SU-DHL-6 (cell line): ENCODE measurements at regions not wholly inside any gene's neighbourhood (a gene's known extent, or its start where the extent isn't known, plus 50 kb on each side); places are given as distances from the start of the nearest gene placed in this dataset.

Source experiments
- H2AFZ ChIP-seq: fragments of 200-600 bp; sonication (generic); 2 replicates; pipeline ENCODE4 v1.6.1; 2014; ENCODE audit warnings: low read depth, mild to moderate bottlenecking, moderate library complexity, mixed read lengths, antibody characterized with exemption, low read length; ENCODE audit not compliant: severe bottlenecking
- H3F3A ChIP-seq: fragments of 200-600 bp; shearing (Covaris generic); 2 replicates; pipeline ENCODE4 v1.6.0; 2016; ENCODE audit warnings: antibody characterized with exemption, mild to moderate bottlenecking; ENCODE audit not compliant: insufficient read depth
- H3K27ac ChIP-seq: fragments of 200-600 bp; sonication (generic); 2 replicates; pipeline ENCODE4 v1.5.1; 2016; ENCODE audit warnings: low read depth, mild to moderate bottlenecking, low read length, moderate library complexity, mixed read lengths
- H3K27me3 ChIP-seq: fragments of 200-600 bp; sonication (generic), shearing (Covaris generic); 2 replicates; pipeline ENCODE4 v1.6.0; 2014; ENCODE audit warnings: mild to moderate bottlenecking, low read length
- H3K36me3 ChIP-seq: fragments of 200-600 bp; sonication (generic); 2 replicates; pipeline ENCODE4 v1.6.1; 2014; ENCODE audit warnings: mild to moderate bottlenecking, low read length, mixed read lengths
- H3K4me2 ChIP-seq: fragments of 300-600, 200-600 bp; shearing (Covaris generic), sonication (generic); 2 replicates; pipeline ENCODE4 v1.6.0; 2014; ENCODE audit warnings: low read length, low read depth, mild to moderate bottlenecking; ENCODE audit not compliant: poor library complexity, severe bottlenecking
- H3K4me3 ChIP-seq: fragments of 200-600 bp; sonication (generic); 2 replicates; pipeline ENCODE4 v1.5.1; 2014; ENCODE audit warnings: antibody characterized with exemption, low read length, mild to moderate bottlenecking, mixed read lengths; ENCODE audit not compliant: insufficient read depth, poor library complexity, severe bottlenecking
- H3K79me2 ChIP-seq: fragments of 200-600 bp; sonication (generic); 2 replicates; pipeline ENCODE4 v1.6.1; 2014; ENCODE audit warnings: mild to moderate bottlenecking, low read length, moderate library complexity; ENCODE audit not compliant: insufficient read depth
- H3K9ac ChIP-seq: fragments of 200-600 bp; sonication (generic); 2 replicates; pipeline ENCODE4 v1.7.0; 2014; ENCODE audit warnings: mild to moderate bottlenecking, low read length
- H3K9me2 ChIP-seq: fragments of 200-600 bp; sonication (generic); replicated peaks from 2 replicates; pipeline ENCODE4 v1.6.1; 2014; ENCODE audit warnings: low read length; ENCODE audit not compliant: insufficient read depth
- H3K9me3 ChIP-seq: fragments of 200-600 bp; sonication (generic); 2 replicates; pipeline ENCODE4 v1.6.1; 2014; ENCODE audit warnings: low read length, mixed read lengths; ENCODE audit not compliant: insufficient read depth
- H4K20me1 ChIP-seq: fragments of 200-600 bp; sonication (generic); 2 replicates; pipeline ENCODE4 v1.6.1; 2014; ENCODE audit warnings: low read depth, mild to moderate bottlenecking, antibody characterized with exemption, low read length, moderate library complexity, mixed read lengths
- EZH2phosphoT487 ChIP-seq: fragments of 200-600 bp; sonication (generic), shearing (Covaris generic); conservative IDR thresholded peaks from 2 replicates; pipeline ENCODE4 v1.6.1; 2018; ENCODE audit warnings: mild to moderate bottlenecking, antibody characterized with exemption, low read length, moderate library complexity, mixed read lengths
- TF ChIP-seq, protein P1 (sequence below): fragments of 200-600 bp; sonication (generic); IDR thresholded peaks from one replicate; pipeline ENCODE4 v1.5.1; 2017; ENCODE audit warnings: antibody characterized with exemption, mild to moderate bottlenecking, low read length, moderate library complexity; ENCODE audit not compliant: insufficient read depth, poor library complexity, severe bottlenecking

DNA sequence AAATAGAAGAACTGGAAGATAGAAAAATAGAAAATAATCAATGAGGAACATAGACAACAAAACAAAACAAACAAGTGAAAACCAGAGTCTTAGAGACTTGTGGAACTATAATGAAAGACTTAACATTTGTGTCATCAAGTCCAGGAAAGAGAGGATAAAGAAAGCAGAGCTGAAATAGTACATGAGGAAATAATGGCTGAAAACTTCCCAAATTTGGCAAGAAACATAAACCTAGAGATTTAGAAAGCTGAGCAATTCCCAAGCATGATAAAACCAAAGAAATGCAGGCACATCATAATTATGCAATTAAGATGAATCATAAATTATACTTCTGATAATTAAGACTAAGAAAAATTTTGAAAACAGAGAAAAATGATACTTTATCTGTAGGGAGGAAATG, 614.5 kb downstream of the ETS1 start:
- no peaks in the 10 kb centered on the region for H3K9me2 ChIP-seq
- no peaks in the 10 kb centered on the region for H3F3A ChIP-seq
- no peaks in the 10 kb centered on the region for H3K9me3 ChIP-seq
- no peak overlapping the region for H3K4me2 ChIP-seq
- no peak overlapping the region for H3K27ac ChIP-seq
- H3K4me3 ChIP-seq, result no peak overlapping the region
- no peaks in the 10 kb centered on the region for H3K27me3 ChIP-seq
- TF ChIP-seq EZH2phosphoT487, result no peak
- TF ChIP-seq, protein P1, sequence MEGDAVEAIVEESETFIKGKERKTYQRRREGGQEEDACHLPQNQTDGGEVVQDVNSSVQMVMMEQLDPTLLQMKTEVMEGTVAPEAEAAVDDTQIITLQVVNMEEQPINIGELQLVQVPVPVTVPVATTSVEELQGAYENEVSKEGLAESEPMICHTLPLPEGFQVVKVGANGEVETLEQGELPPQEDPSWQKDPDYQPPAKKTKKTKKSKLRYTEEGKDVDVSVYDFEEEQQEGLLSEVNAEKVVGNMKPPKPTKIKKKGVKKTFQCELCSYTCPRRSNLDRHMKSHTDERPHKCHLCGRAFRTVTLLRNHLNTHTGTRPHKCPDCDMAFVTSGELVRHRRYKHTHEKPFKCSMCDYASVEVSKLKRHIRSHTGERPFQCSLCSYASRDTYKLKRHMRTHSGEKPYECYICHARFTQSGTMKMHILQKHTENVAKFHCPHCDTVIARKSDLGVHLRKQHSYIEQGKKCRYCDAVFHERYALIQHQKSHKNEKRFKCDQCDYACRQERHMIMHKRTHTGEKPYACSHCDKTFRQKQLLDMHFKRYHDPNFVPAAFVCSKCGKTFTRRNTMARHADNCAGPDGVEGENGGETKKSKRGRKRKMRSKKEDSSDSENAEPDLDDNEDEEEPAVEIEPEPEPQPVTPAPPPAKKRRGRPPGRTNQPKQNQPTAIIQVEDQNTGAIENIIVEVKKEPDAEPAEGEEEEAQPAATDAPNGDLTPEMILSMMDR, result no peak
- H3K36me3 ChIP-seq, result no peaks in the 10 kb centered on the region
- no peak overlapping the region for H2AFZ ChIP-seq
- H3K79me2 ChIP-seq, result no peaks in the 10 kb centered on the region
- H3K9ac ChIP-seq, result no peak overlapping the region
- no peaks in the 10 kb centered on the region for H4K20me1 ChIP-seq

DNA sequence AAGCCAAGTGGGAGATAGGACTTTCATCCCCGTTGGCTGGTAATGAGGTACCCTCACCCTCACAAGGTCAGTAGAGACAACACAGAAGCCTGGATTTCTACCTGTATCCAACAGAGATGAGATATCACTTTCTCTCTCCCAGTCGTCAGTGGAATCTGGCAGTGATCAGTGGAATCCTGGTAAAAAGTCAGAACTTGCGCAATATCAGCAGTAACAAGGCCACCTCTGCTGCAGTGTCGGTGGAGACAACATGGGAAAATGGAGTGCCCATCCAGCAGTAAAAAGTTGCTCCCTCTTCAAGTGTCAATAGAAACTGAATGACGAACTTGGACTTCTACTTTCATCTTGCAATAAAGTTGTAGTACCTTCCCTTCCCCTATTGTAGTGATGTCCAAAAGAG, 615.9 kb downstream of the ETS1 start:
- Histone ChIP-seq H3K9me3 (no peaks in the 10 kb centered on the region), H2AFZ (no peak overlapping the region), H3F3A (no peaks in the 10 kb centered on the region), H3K4me2 (no peak overlapping the region), H3K27me3 (no peaks in the 10 kb centered on the region), H3K9me2 (no peaks in the 10 kb centered on the region), H3K27ac (no peak overlapping the region), H3K4me3 (no peak overlapping the region), H3K79me2 (no peaks in the 10 kb centered on the region), H4K20me1 (no peaks in the 10 kb centered on the region), H3K9ac (no peak overlapping the region), H3K36me3 (no peaks in the 10 kb centered on the region)
- TF ChIP-seq EZH2phosphoT487, result no peak
- TF ChIP-seq, protein P1, result no peak

DNA sequence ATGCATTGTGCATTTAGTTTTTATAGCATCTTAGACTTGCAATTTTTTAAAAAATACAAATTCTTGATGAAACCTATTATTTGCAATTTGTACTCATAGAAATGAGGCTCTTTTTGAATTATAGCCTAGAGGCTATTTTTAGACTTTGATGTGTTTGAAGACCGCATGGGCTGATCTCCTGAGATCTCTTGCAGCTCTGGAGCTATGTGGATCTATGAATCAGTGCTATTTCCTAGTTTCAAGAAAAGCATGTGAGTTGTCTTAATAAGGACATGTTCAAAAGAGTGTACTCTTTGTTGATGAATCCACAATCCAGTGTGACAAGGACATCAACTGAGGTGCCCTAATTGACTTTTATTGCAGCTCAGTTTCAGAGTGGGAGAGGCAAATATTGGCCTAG, 620.5 kb downstream of the ETS1 start:
- no peaks in the 10 kb centered on the region for H3K9me2 ChIP-seq
- no peaks in the 10 kb centered on the region for H3K27me3 ChIP-seq
- H3K9ac ChIP-seq, result no peak overlapping the region
- H3K36me3 ChIP-seq, result no peaks in the 10 kb centered on the region
- H3K4me3 ChIP-seq, result no peak overlapping the region
- H4K20me1 ChIP-seq, result no peaks in the 10 kb centered on the region
- no peak overlapping the region for H2AFZ ChIP-seq
- no peaks in the 10 kb centered on the region for H3F3A ChIP-seq
- TF ChIP-seq EZH2phosphoT487, result no peak
- TF ChIP-seq, protein P1, result no peak
- no peak overlapping the region for H3K27ac ChIP-seq
- no peaks in the 10 kb centered on the region for H3K79me2 ChIP-seq
- no peaks in the 10 kb centered on the region for H3K9me3 ChIP-seq
- H3K4me2 ChIP-seq, result no peak overlapping the region
